HL-60 (cell line): ENCODE measurements at regions not wholly inside any gene's neighbourhood (a gene's known extent, or its start where the extent isn't known, plus 50 kb on each side); places are given as distances from the start of the nearest gene placed in this dataset.

Experiments
- CTCF ChIP-seq: IDR thresholded peaks from one replicate; pipeline ENCODE4 v1.5.1; 2011; ENCODE audit warnings: low read length, control low read depth, inconsistent platforms; ENCODE audit not compliant: insufficient read depth
- GABPA ChIP-seq: IDR thresholded peaks from 2 replicates; pipeline ENCODE4 v1.6.1; 2012; ENCODE audit warnings: low read depth
- POLR2AphosphoS5 ChIP-seq: IDR thresholded peaks from 2 replicates; pipeline ENCODE4 v1.6.1; 2012; ENCODE audit warnings: low read depth
- TF ChIP-seq, protein P1 (sequence below): IDR thresholded peaks from 2 replicates; pipeline ENCODE4 v1.6.1; 2012; ENCODE audit warnings: low read depth; ENCODE audit not compliant: insufficient replicate concordance

DNA sequence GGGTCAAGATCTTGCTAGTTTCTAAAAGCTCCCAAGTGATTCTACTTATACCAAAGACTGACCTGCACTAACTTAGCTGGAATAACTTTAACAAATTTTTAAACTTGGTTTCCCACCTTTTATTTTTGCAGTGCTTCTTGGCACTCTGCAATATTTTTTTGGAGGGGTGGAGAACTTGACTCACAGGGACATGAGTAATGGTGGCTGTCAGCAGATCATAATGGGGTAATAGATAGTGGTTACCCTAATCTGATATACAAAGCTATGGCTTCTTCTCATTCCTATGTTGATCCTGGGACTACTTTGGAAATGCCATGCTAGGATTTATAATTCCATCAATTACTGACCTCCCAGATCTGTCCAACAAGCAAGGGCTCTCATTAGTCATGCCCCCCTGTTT is 295.7 kb downstream of the GPAT3 start:
- TF ChIP-seq POLR2AphosphoS5 (no peak), CTCF (no peak), GABPA (no peak)
- TF ChIP-seq, protein P1, sequence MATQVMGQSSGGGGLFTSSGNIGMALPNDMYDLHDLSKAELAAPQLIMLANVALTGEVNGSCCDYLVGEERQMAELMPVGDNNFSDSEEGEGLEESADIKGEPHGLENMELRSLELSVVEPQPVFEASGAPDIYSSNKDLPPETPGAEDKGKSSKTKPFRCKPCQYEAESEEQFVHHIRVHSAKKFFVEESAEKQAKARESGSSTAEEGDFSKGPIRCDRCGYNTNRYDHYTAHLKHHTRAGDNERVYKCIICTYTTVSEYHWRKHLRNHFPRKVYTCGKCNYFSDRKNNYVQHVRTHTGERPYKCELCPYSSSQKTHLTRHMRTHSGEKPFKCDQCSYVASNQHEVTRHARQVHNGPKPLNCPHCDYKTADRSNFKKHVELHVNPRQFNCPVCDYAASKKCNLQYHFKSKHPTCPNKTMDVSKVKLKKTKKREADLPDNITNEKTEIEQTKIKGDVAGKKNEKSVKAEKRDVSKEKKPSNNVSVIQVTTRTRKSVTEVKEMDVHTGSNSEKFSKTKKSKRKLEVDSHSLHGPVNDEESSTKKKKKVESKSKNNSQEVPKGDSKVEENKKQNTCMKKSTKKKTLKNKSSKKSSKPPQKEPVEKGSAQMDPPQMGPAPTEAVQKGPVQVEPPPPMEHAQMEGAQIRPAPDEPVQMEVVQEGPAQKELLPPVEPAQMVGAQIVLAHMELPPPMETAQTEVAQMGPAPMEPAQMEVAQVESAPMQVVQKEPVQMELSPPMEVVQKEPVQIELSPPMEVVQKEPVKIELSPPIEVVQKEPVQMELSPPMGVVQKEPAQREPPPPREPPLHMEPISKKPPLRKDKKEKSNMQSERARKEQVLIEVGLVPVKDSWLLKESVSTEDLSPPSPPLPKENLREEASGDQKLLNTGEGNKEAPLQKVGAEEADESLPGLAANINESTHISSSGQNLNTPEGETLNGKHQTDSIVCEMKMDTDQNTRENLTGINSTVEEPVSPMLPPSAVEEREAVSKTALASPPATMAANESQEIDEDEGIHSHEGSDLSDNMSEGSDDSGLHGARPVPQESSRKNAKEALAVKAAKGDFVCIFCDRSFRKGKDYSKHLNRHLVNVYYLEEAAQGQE: no peak
